ENCODE measurements at regions not wholly inside any gene's neighbourhood (a gene's known extent, or its start where the extent isn't known, plus 50 kb on each side); places are given as distances from the start of the nearest gene placed in this dataset.

DNA sequence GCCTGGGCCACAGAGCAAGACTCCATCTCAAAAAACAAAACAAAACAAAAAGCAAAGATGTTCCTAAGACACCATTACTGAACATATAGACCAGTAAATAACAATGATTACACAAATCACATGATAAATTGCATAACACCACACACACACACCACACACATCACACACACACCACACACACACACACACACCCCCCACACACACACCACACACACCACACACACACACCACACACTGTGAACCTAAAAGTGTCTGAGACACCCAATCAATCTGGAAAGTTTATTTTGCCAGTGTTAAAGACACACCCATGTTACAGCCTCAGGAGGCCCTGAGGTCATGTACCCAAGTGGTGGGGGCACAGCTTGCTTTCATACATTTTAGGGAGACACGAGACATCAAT, 62.6 kb upstream of the ASAP2 start:
- no peak overlapping the region for H2AFZ ChIP-seq (ENCODE audit: control insufficient read depth, low read length)
- no peaks in the 10 kb centered on the region for H3K79me2 ChIP-seq (ENCODE audit: control insufficient read depth, insufficient read depth, low read length)
- H3K9me3 ChIP-seq (ENCODE audit: control insufficient read depth, low read depth, low read length): no peaks in the 10 kb centered on the region
- H3K9ac ChIP-seq (ENCODE audit: control insufficient read depth, extremely low read depth, insufficient read depth, low read length): no peak overlapping the region
- peaks cover 26% of the 10 kb centered on the region for H3K4me1 ChIP-seq (ENCODE audit: control insufficient read depth, extremely low read depth, insufficient read depth, low read length)
- H4K20me1 ChIP-seq (ENCODE audit: control insufficient read depth, extremely low read depth, insufficient read depth, low read length): no peaks in the 10 kb centered on the region
- H3K27me3 ChIP-seq (ENCODE audit: control insufficient read depth, extremely low read depth, insufficient read depth, low read length): no peaks in the 10 kb centered on the region
- DNase-seq (ENCODE audit: low read depth, low spot score) (no peak), FAIRE-seq (no peak)
- no peaks in the 10 kb centered on the region for H3K36me3 ChIP-seq (ENCODE audit: control insufficient read depth in 2 of 2, extremely low read depth in 1 of 2, insufficient read depth in 2 of 2, low read length in 2 of 2)
- no peak for TF ChIP-seq EZH2 (IDR thresholded peaks at IDR 0.05; ENCODE audit: low read length)
- TF ChIP-seq, protein P1, sequence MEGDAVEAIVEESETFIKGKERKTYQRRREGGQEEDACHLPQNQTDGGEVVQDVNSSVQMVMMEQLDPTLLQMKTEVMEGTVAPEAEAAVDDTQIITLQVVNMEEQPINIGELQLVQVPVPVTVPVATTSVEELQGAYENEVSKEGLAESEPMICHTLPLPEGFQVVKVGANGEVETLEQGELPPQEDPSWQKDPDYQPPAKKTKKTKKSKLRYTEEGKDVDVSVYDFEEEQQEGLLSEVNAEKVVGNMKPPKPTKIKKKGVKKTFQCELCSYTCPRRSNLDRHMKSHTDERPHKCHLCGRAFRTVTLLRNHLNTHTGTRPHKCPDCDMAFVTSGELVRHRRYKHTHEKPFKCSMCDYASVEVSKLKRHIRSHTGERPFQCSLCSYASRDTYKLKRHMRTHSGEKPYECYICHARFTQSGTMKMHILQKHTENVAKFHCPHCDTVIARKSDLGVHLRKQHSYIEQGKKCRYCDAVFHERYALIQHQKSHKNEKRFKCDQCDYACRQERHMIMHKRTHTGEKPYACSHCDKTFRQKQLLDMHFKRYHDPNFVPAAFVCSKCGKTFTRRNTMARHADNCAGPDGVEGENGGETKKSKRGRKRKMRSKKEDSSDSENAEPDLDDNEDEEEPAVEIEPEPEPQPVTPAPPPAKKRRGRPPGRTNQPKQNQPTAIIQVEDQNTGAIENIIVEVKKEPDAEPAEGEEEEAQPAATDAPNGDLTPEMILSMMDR (optimal IDR thresholded peaks at IDR 0.05 in 1 of 3, IDR thresholded peaks at IDR 0.05 in 1 of 3, conservative IDR thresholded peaks at IDR 0.05 in 1 of 3; ENCODE audit: extremely low read depth in 1 of 3, insufficient read depth in 2 of 3, low read length in 3 of 3): no peak
- no peak overlapping the region for H3K4me3 ChIP-seq (ENCODE audit: control insufficient read depth in 2 of 3, extremely low read depth in 1 of 3, insufficient read depth in 2 of 3, low read depth in 1 of 3, low read length in 3 of 3)
- dilution Hi-C loops (cut with MboI; ENCODE audit: extremely low pct_ligation_motif_present, low sequenced_read_pairs): no loop called here
- H3K9me1 ChIP-seq (ENCODE audit: control insufficient read depth, extremely low read depth, insufficient read depth, low read length): no peaks in the 10 kb centered on the region
- no peak overlapping the region for H3K27ac ChIP-seq (ENCODE audit: control insufficient read depth, insufficient read depth, low read length)
- H3K4me2 ChIP-seq (ENCODE audit: control insufficient read depth, extremely low read depth, insufficient read depth, low read depth, low read length): no peak overlapping the region

DNA sequence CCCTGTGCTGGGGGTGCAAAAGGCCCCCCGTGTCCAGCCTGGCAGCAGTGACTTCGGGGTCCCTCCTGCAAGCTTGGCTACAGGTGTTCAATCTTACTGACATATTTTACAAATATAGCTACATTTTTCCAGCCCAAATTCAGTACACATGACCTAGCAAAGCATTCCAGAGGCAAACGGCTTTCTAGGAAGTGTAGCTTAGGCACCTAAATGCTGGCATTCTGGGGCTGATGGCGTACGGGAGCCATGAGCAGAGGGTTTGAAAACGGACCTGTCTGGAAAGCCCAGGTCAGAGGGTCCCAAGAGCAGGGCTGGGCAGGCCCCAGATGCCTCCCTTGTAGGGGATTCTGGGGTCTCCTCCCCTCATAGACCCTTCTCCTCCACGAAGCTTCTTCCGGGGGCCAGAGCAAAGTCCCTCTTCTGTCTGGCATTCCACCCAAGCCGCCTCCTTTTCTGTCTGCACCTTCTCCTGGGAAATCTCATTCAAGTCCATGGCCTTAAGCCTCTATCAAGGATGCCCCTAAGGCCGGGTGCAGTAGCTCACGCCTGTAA, 63.3 kb upstream of the ASAP2 start:
- H3K9me3 ChIP-seq (ENCODE audit: control insufficient read depth, low read depth, low read length): no peaks in the 10 kb centered on the region
- H3K4me2 ChIP-seq (ENCODE audit: control insufficient read depth, extremely low read depth, insufficient read depth, low read depth, low read length): peak overlapping the region; percentile 85
- DNase-seq (ENCODE audit: low read depth, low spot score) (no peak), FAIRE-seq (no peak)
- peak overlapping the region; percentile 74 for H2AFZ ChIP-seq (ENCODE audit: control insufficient read depth, low read length)
- no peaks in the 10 kb centered on the region for H3K9me1 ChIP-seq (ENCODE audit: control insufficient read depth, extremely low read depth, insufficient read depth, low read length)
- TF ChIP-seq, protein P1 (optimal IDR thresholded peaks at IDR 0.05 in 1 of 3, IDR thresholded peaks at IDR 0.05 in 1 of 3, conservative IDR thresholded peaks at IDR 0.05 in 1 of 3; ENCODE audit: extremely low read depth in 1 of 3, insufficient read depth in 2 of 3, low read length in 3 of 3): no peak
- TF ChIP-seq EZH2 (IDR thresholded peaks at IDR 0.05; ENCODE audit: low read length): no peak
- peaks cover 26% of the 10 kb centered on the region for H3K4me1 ChIP-seq (ENCODE audit: control insufficient read depth, extremely low read depth, insufficient read depth, low read length)
- H3K27ac ChIP-seq (ENCODE audit: control insufficient read depth, insufficient read depth, low read length): peak overlapping the region; percentile 65
- dilution Hi-C loops (cut with MboI; ENCODE audit: extremely low pct_ligation_motif_present, low sequenced_read_pairs): no loop called here
- H3K36me3 ChIP-seq (ENCODE audit: control insufficient read depth in 2 of 2, extremely low read depth in 1 of 2, insufficient read depth in 2 of 2, low read length in 2 of 2): no peaks in the 10 kb centered on the region
- H3K79me2 ChIP-seq (ENCODE audit: control insufficient read depth, insufficient read depth, low read length): no peaks in the 10 kb centered on the region
- H3K27me3 ChIP-seq (ENCODE audit: control insufficient read depth, extremely low read depth, insufficient read depth, low read length): no peaks in the 10 kb centered on the region
- H3K4me3 ChIP-seq (ENCODE audit: control insufficient read depth in 2 of 3, extremely low read depth in 1 of 3, insufficient read depth in 2 of 3, low read depth in 1 of 3, low read length in 3 of 3): peak overlapping the region in 1 of 3 experiments; percentile 18
- H4K20me1 ChIP-seq (ENCODE audit: control insufficient read depth, extremely low read depth, insufficient read depth, low read length): no peaks in the 10 kb centered on the region
- peak overlapping the region; percentile 63 for H3K9ac ChIP-seq (ENCODE audit: control insufficient read depth, extremely low read depth, insufficient read depth, low read length)

Data from keratinocyte (primary cell).